ENCODE measurements at regions not wholly inside any gene's neighbourhood (a gene's known extent, or its start where the extent isn't known, plus 50 kb on each side); places are given as distances from the start of the nearest gene placed in this dataset.

GRCh38 chr2:109674894-109675534 lies 60.9 kb downstream of the SOWAHC start:
- TF ChIP-seq EZH2 (IDR thresholded peaks at IDR 0.05; ENCODE audit: low read length, unreplicated experiment) = no peak
- no peak for TF ChIP-seq CTCF (conservative IDR thresholded peaks at IDR 0.05; ENCODE audit: low read depth, low read length)
